CD4-positive, alpha-beta T cell (primary cell): ENCODE measurements at regions not wholly inside any gene's neighbourhood (a gene's known extent, or its start where the extent isn't known, plus 50 kb on each side); places are given as distances from the start of the nearest gene placed in this dataset.

ENCODE experiments used
- ATAC-seq: fragments of 200-7000 bp; cut with Tn5 transposase; one replicate; pipeline ENCODE4 v1.10.0; 2022; ENCODE audit warnings: mild to moderate bottlenecking; ENCODE audit not compliant: poor library complexity
- CTCF ChIA-PET: fragments of 350-600 bp; sonication (Branson Sonifier 250); formaldehyde crosslinking; loops from one replicate; lab custom pipeline; 2021; ENCODE audit warnings: antibody characterized with exemption, inconsistent platforms; lab: Charles Lee
- POLR2A ChIA-PET: fragments of 350-600 bp; sonication (Branson Sonifier 250); formaldehyde crosslinking; loops from one replicate; lab custom pipeline; 2021; ENCODE audit warnings: antibody characterized with exemption, inconsistent platforms; lab: Charles Lee
- DNase-seq, 14 experiments: peaks; one replicate each; pipeline ENCODE4 v3.0.0-alpha.2; 2013 to 2020; ENCODE audit warnings: mixed read lengths in 2 of 14
- H3K27ac ChIP-seq, 2 donors: one replicate each; pipeline versions ENCODE4 v1.5.1 to v1.7.0; 2013; ENCODE audit warnings: low read length in 2 of 2, low read depth in 1 of 2, mild to moderate bottlenecking in 1 of 2
- H3K27me3 ChIP-seq, 2 experiments: 1 replicate in 1 of 2; 2 replicates in 1 of 2; pipeline versions ENCODE4 v1.6.1 to v1.7.0; 2013; ENCODE audit warnings: low read length in 2 of 2, control low read depth in 1 of 2, mild to moderate bottlenecking in 1 of 2, moderate library complexity in 1 of 2; ENCODE audit not compliant: insufficient read depth in 2 of 2, control insufficient read depth in 1 of 2
- H3K36me3 ChIP-seq: one replicate; pipeline ENCODE4 v1.6.1; 2013; ENCODE audit warnings: low read length, control low read depth; ENCODE audit not compliant: insufficient read depth
- H3K4me1 ChIP-seq: one replicate; pipeline ENCODE4 v1.6.1; 2013; ENCODE audit warnings: low read length, control low read depth; ENCODE audit not compliant: insufficient read depth
- H3K4me3 ChIP-seq: one replicate; pipeline ENCODE4 v1.5.1; 2013; ENCODE audit warnings: mild to moderate bottlenecking, low read length, moderate library complexity
- H3K9me3 ChIP-seq, 2 experiments: 1 replicate in 1 of 2; 2 replicates in 1 of 2; pipeline versions ENCODE4 v1.6.1 to v1.7.0; 2013; ENCODE audit warnings: low read length in 2 of 2, mild to moderate bottlenecking in 2 of 2, control low read depth in 1 of 2, moderate library complexity in 1 of 2; ENCODE audit not compliant: control insufficient read depth in 1 of 2, insufficient read depth in 1 of 2
- H3K27ac Mint-ChIP-seq: one replicate; pipeline ENCODE4 v1.8.0; 2020; ENCODE audit warnings: mixed read lengths
- H3K27me3 Mint-ChIP-seq: one replicate; pipeline ENCODE4 v1.8.0; 2021; ENCODE audit warnings: mixed read lengths
- H3K36me3 Mint-ChIP-seq: one replicate; pipeline ENCODE4 v1.8.0; 2021; ENCODE audit warnings: low read depth, mixed read lengths
- H3K4me1 Mint-ChIP-seq: one replicate; pipeline ENCODE4 v1.8.0; 2021; ENCODE audit warnings: low read depth, mixed read lengths
- H3K4me3 Mint-ChIP-seq: one replicate; pipeline ENCODE4 v1.8.0; 2020; ENCODE audit warnings: mild to moderate bottlenecking, mixed read lengths
- H3K9me3 Mint-ChIP-seq: one replicate; pipeline ENCODE4 v1.8.0; 2020; ENCODE audit warnings: mixed read lengths
- CTCF ChIP-seq: fragments of 200-600 bp; IDR thresholded peaks from one replicate; pipeline ENCODE4 v1.8.0; 2022; ENCODE audit warnings: antibody characterized with exemption, mild to moderate bottlenecking
- intact Hi-C, 2 experiments: fragments of 100-400 bp; cut with DNase I in 1 of 2; cut with micrococcal nuclease in 1 of 2; formaldehyde crosslinking; loops; one replicate each; pipeline versions ENCODE4 v1.15.1 to v1.9.0; 2023 to 2025; cut with DNase I, micrococcal nuclease

- H3K9me3 Mint-ChIP-seq = no peaks in the 10 kb centered on the region
Measured at GRCh38 chr16:5460701-5461100, 363.1 kb upstream of the EEF2KMT start.

GRCh38 chr16:5459863-5460262 lies 362.3 kb upstream of the EEF2KMT start:
- Mint-ChIP-seq H3K4me1 (no peaks in the 10 kb centered on the region), H3K9me3 (no peaks in the 10 kb centered on the region), H3K36me3 (no peaks in the 10 kb centered on the region), H3K27ac (no peak overlapping the region), H3K4me3 (no peak overlapping the region), H3K27me3 (peaks cover 16% of the 10 kb centered on the region)
- no peak overlapping the region for H3K27ac ChIP-seq
- H3K36me3 ChIP-seq = no peaks in the 10 kb centered on the region
- no peak overlapping the region for H3K4me3 ChIP-seq
- intact Hi-C loops = no loop called here
- no peaks in the 10 kb centered on the region for H3K27me3 ChIP-seq
- no peak for DNase-seq
- ChIA-PET POLR2A (no interaction called here), CTCF (no interaction called here)
- no peaks in the 10 kb centered on the region for H3K4me1 ChIP-seq
- no peak for ATAC-seq
- H3K9me3 ChIP-seq = peaks cover 0 to 4% of the 10 kb centered on the region in 2 experiments
- TF ChIP-seq CTCF = no peak

More at GRCh38 chr16:5460701-5461100, 363.1 kb upstream of the EEF2KMT start:
- Histone ChIP-seq H3K36me3 (no peaks in the 10 kb centered on the region), H3K4me3 (no peak overlapping the region), H3K9me3 (peaks cover 0 to 4% of the 10 kb centered on the region in 2 experiments), H3K4me1 (no peaks in the 10 kb centered on the region), H3K27ac (no peak overlapping the region), H3K27me3 (no peaks in the 10 kb centered on the region)
- intact Hi-C loops = no loop called here
- peaks cover 16% of the 10 kb centered on the region for H3K27me3 Mint-ChIP-seq
- CTCF ChIA-PET = no interaction called here
- no peak for TF ChIP-seq CTCF
- DNase-seq = no peak
- POLR2A ChIA-PET = no interaction called here
- H3K4me1 Mint-ChIP-seq = no peaks in the 10 kb centered on the region
- no peak overlapping the region for H3K4me3 Mint-ChIP-seq
- H3K27ac Mint-ChIP-seq = no peak overlapping the region
- no peak for ATAC-seq
- no peaks in the 10 kb centered on the region for H3K36me3 Mint-ChIP-seq

DNA sequence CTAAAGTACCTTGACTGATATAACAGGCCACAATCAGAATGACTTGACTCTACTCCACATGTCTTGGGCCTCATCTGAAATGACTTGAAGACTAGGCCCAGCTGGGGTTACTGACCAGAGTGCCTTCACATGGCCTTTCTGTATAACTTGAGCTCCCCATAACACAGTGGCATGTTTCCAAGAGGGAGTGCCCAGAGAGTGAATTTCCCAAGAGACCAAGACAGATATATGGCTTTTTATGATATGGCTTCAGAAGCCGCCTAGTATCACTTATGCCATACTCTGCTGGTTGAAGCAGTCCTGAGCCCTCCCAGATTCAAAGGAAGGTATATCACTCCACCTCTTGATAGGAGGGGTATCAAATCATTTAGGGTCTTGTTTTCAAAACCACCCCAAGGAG lies 357.5 kb upstream of the EEF2KMT start:
- Histone ChIP-seq H3K9me3 (peaks cover 0 to 6% of the 10 kb centered on the region in 2 experiments), H3K36me3 (no peaks in the 10 kb centered on the region), H3K4me1 (no peaks in the 10 kb centered on the region), H3K4me3 (no peak overlapping the region), H3K27ac (no peak overlapping the region), H3K27me3 (peaks cover 6 to 7% of the 10 kb centered on the region in 2 experiments)
- H3K27me3 Mint-ChIP-seq = peaks cover 16% of the 10 kb centered on the region
- H3K27ac Mint-ChIP-seq = no peak overlapping the region
- no peak for DNase-seq
- no peaks in the 10 kb centered on the region for H3K4me1 Mint-ChIP-seq
- no peak for ATAC-seq
- no peaks in the 10 kb centered on the region for H3K9me3 Mint-ChIP-seq
- CTCF ChIA-PET = no interaction called here
- POLR2A ChIA-PET = no interaction called here
- H3K4me3 Mint-ChIP-seq = no peak overlapping the region
- no peaks in the 10 kb centered on the region for H3K36me3 Mint-ChIP-seq
- TF ChIP-seq CTCF = no peak
- intact Hi-C loops = no loop called here
